ENCODE measurements at regions not wholly inside any gene's neighbourhood (a gene's known extent, or its start where the extent isn't known, plus 50 kb on each side); places are given as distances from the start of the nearest gene placed in this dataset.

- Histone ChIP-seq H3K27ac (no peak overlapping the region), H3K4me1 (replicated peaks in 1 of 2) (no peaks in the 10 kb centered on the region), H3K9me3 (replicated peaks in 1 of 3) (peaks cover 0 to 3% (median 0%) of the 10 kb centered on the region in 3 donors), H3K36me3 (replicated peaks in 1 of 2) (no peaks in the 10 kb centered on the region), H3K4me3 (no peak overlapping the region), H3K27me3 (no peaks in the 10 kb centered on the region)
- 88 to 100% (median 97%) methylated on average over 2 of the region's 2 CpGs for WGBS, 4 donors
- TF ChIP-seq CTCF (IDR thresholded peaks at IDR 0.05): no peak
- TF ChIP-seq POLR2A (IDR thresholded peaks at IDR 0.05): no peak
- intact Hi-C loops (cut with DNase I): no loop called here
- no peak for DNase-seq
These were observed 177.2 kb downstream of the GPAM start for GRCh38 chr10:112006407-112006806.

- Histone ChIP-seq H3K4me3 (no peak overlapping the region), H3K4me1 (replicated peaks in 1 of 2) (no peaks in the 10 kb centered on the region), H3K27ac (no peak overlapping the region), H3K9me3 (replicated peaks in 1 of 3) (peaks cover 0 to 3% (median 0%) of the 10 kb centered on the region in 3 donors), H3K27me3 (no peaks in the 10 kb centered on the region), H3K36me3 (replicated peaks in 1 of 2) (no peaks in the 10 kb centered on the region)
- intact Hi-C loops (cut with DNase I): no loop called here
- no peak for DNase-seq
- WGBS, 4 donors: 67 to 82% (median 81%) methylated on average over 7 of the region's 7 CpGs
- TF ChIP-seq POLR2A (IDR thresholded peaks at IDR 0.05): no peak
- no peak for TF ChIP-seq CTCF (IDR thresholded peaks at IDR 0.05)
These were observed 176.7 kb downstream of the GPAM start for GRCh38 chr10:112006831-112007230.

GRCh38 chr10:112022196-112022595 lies 161.4 kb downstream of the GPAM start:
- TF ChIP-seq CTCF (IDR thresholded peaks at IDR 0.05) (no peak), POLR2A (IDR thresholded peaks at IDR 0.05) (no peak)
- no peak for DNase-seq
- Histone ChIP-seq H3K36me3 (replicated peaks in 1 of 2) (no peaks in the 10 kb centered on the region), H3K4me3 (no peak overlapping the region), H3K4me1 (replicated peaks in 1 of 2) (no peaks in the 10 kb centered on the region), H3K27me3 (no peaks in the 10 kb centered on the region), H3K9me3 (replicated peaks in 1 of 3) (no peaks in the 10 kb centered on the region), H3K27ac (no peak overlapping the region)
- intact Hi-C loops (cut with DNase I): no loop called here
- 36 to 77% (median 51%) methylated on average over 1 of the region's 1 CpG for WGBS, 4 donors

GRCh38 chr10:112024079-112024478 lies 159.5 kb downstream of the GPAM start:
- TF ChIP-seq POLR2A (IDR thresholded peaks at IDR 0.05): no peak
- no peak for TF ChIP-seq CTCF (IDR thresholded peaks at IDR 0.05)

More at GRCh38 chr10:112024079-112024478, 159.5 kb downstream of the GPAM start:
- no peak for DNase-seq
- no peak overlapping the region for H3K4me3 ChIP-seq
- no peaks in the 10 kb centered on the region for H3K36me3 ChIP-seq (replicated peaks in 1 of 2)
- intact Hi-C loops (cut with DNase I): no loop called here
- H3K4me1 ChIP-seq (replicated peaks in 1 of 2): no peaks in the 10 kb centered on the region
- H3K27me3 ChIP-seq: no peaks in the 10 kb centered on the region
- H3K27ac ChIP-seq: no peak overlapping the region
- no peaks in the 10 kb centered on the region for H3K9me3 ChIP-seq (replicated peaks in 1 of 3)
